Fibroblast of pulmonary artery (primary cell): ENCODE measurements at regions not wholly inside any gene's neighbourhood (a gene's known extent, or its start where the extent isn't known, plus 50 kb on each side); places are given as distances from the start of the nearest gene placed in this dataset.

Experiments
- DNase-seq: peaks from one replicate; pipeline ENCODE4 v3.0.0-alpha.2; 2010; ENCODE audit warnings: low read depth
- H3K4me3 ChIP-seq: replicated peaks from 2 replicates; pipeline ENCODE4 v1.5.1; 2011; ENCODE audit warnings: low read depth, mild to moderate bottlenecking, control low read depth, low read length, moderate library complexity
- CTCF ChIP-seq: IDR thresholded peaks from 2 replicates; pipeline ENCODE4 v1.5.1; 2011; ENCODE audit warnings: mild to moderate bottlenecking, control low read depth, low read length, inconsistent platforms; ENCODE audit errors: missing control alignments

GRCh38 chr5:104297076-104297475 is 734.5 kb upstream of the NUDT12 start:
- DNase-seq, result peak; percentile 6
- no peak for TF ChIP-seq CTCF
- H3K4me3 ChIP-seq, result no peak overlapping the region

- no peak overlapping the region for H3K4me3 ChIP-seq
- DNase-seq, result no peak
- no peak for TF ChIP-seq CTCF
Measured at GRCh38 chr5:104295991-104296390, 733.4 kb upstream of the NUDT12 start.

GRCh38 chr5:104283136-104283535 is 720.5 kb upstream of the NUDT12 start:
- H3K4me3 ChIP-seq, result no peak overlapping the region
- DNase-seq, result no peak

GRCh38 chr5:104273725-104274124 is 711.1 kb upstream of the NUDT12 start:
- no peak for DNase-seq
- H3K4me3 ChIP-seq, result no peak overlapping the region
- TF ChIP-seq CTCF, result no peak

More at GRCh38 chr5:104283136-104283535, 720.5 kb upstream of the NUDT12 start:
- no peak for TF ChIP-seq CTCF

- no peak overlapping the region for H3K4me3 ChIP-seq
- TF ChIP-seq CTCF, result no peak
- no peak for DNase-seq
Measured at GRCh38 chr5:104267320-104268015, 704.9 kb upstream of the NUDT12 start.

GRCh38 chr5:104266161-104266560 is 703.6 kb upstream of the NUDT12 start:
- no peak overlapping the region for H3K4me3 ChIP-seq
- no peak for DNase-seq
- TF ChIP-seq CTCF, result no peak

- H3K4me3 ChIP-seq, result no peak overlapping the region
- no peak for TF ChIP-seq CTCF
- DNase-seq, result no peak
Measured at GRCh38 chr5:104265531-104266140, 703.0 kb upstream of the NUDT12 start.
